ENCODE measurements at regions not wholly inside any gene's neighbourhood (a gene's known extent, or its start where the extent isn't known, plus 50 kb on each side); places are given as distances from the start of the nearest gene placed in this dataset.
"Not testable (repeated sequence)": the region's sequence is repeated elsewhere in the genome, so short reads cannot be mapped to it uniquely, and the experiment has no call there.

DNA sequence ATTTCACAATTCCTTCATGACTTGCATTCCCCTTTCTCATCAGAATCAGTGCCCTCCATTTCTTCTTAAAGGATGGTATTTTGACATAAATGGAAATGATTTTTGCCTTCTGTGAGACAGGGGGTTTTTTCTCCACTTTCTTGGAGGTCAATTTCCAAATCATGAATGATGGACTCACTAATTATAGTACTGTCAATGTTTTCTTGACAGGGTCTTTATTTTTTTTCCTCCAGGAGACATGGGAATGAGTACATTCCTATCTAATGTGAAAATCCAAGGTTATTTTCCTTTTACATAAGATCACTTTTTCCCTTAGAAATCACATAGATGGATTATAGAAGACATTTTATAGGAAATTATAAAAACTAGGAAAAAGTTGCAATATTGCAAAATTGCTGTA is 141.7 kb downstream of the SPATA31A6 start:
- not testable (repeated sequence) for H3K4me3 ChIP-seq (ENCODE audit: low read length); H3K36me3 ChIP-seq (ENCODE audit: control insufficient read depth, insufficient read depth, low read length); H3K4me1 ChIP-seq (ENCODE audit: control insufficient read depth, insufficient read depth, low read length); H3K27ac ChIP-seq (ENCODE audit: low read length); H3K9me3 ChIP-seq (ENCODE audit: control insufficient read depth, low read depth, low read length); DNase-seq; H3K27me3 ChIP-seq (ENCODE audit: control insufficient read depth, insufficient read depth, low read length)

DNA sequence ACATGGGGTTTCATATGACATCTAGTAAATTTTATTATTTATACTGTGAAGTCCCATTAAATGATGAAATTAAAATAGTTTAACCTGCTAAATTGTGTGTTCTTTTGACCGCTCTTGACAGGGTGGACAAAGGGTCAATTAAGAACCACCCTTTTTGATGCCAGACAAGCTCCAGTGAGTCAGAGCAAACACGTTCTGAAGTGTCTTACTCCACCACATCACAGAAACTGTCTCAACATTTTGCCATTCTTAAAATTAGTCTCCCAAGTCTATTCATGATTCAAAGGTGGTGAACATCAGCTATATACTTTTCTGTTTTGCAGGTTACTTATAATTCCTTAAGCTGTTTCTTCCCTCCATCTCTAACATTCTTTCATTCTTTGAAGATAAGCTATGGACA is 142.1 kb downstream of the SPATA31A6 start:
- DNase-seq; H3K9me3 ChIP-seq (ENCODE audit: control insufficient read depth, low read depth, low read length); H3K36me3 ChIP-seq (ENCODE audit: control insufficient read depth, insufficient read depth, low read length); H3K4me3 ChIP-seq (ENCODE audit: low read length); H3K27ac ChIP-seq (ENCODE audit: low read length); H3K4me1 ChIP-seq (ENCODE audit: control insufficient read depth, insufficient read depth, low read length); H3K27me3 ChIP-seq (ENCODE audit: control insufficient read depth, insufficient read depth, low read length): not testable (repeated sequence)
- no CpG with 5 or more reads among the region's 2 CpGs for WGBS (ENCODE audit: insufficient coverage, low lambda C conversion rate)

DNA sequence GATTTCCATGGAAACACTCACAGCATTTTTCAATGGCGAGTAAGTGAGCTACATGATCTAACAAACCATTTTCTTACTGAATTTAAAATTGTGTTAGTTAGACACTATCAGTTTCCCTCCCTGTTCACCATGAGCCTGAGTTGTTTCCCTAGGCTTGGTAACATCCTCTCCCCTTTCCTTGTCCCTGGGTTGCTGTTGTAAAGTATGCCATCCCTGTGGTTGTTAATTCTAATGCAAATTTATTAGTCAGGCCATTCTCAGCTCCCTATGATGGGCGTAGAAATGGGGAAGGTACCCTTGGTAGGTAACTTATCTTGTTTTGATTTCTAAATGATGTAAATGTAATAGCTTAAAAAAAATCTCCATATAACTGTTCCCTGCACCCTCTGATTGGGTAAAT is 143.0 kb downstream of the SPATA31A6 start:
- not testable (repeated sequence) for DNase-seq; H3K4me3 ChIP-seq (ENCODE audit: low read length); H3K27ac ChIP-seq (ENCODE audit: low read length); H3K9me3 ChIP-seq (ENCODE audit: control insufficient read depth, low read depth, low read length); H3K27me3 ChIP-seq (ENCODE audit: control insufficient read depth, insufficient read depth, low read length); H3K36me3 ChIP-seq (ENCODE audit: control insufficient read depth, insufficient read depth, low read length); H3K4me1 ChIP-seq (ENCODE audit: control insufficient read depth, insufficient read depth, low read length)
- WGBS (ENCODE audit: insufficient coverage, low lambda C conversion rate): 60% methylated on average over 1 of the region's 2 CpGs

DNA sequence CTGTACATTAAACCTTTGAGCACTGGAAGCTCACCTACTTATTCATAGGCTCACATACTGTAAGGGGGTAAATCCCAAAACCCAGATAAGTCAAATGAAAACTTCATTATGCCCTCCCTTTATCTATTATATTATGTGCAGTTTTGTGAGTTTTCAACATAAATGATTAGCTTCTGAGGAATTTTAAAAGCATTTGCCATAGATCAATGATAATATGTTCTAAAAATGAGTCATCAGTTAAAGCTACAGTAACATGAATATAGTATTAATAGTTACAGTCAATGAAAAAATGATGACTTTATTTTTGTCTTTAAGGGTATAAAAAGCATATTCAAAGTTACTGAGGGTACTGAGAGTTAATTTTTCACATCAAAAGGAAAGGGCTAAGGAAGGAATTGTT is 151.9 kb downstream of the SPATA31A6 start:
- H3K9me3 ChIP-seq (ENCODE audit: control insufficient read depth, low read depth, low read length); DNase-seq; H3K4me3 ChIP-seq (ENCODE audit: low read length); H3K27ac ChIP-seq (ENCODE audit: low read length); H3K4me1 ChIP-seq (ENCODE audit: control insufficient read depth, insufficient read depth, low read length); H3K27me3 ChIP-seq (ENCODE audit: control insufficient read depth, insufficient read depth, low read length); H3K36me3 ChIP-seq (ENCODE audit: control insufficient read depth, insufficient read depth, low read length): not testable (repeated sequence)

- not testable (repeated sequence) for DNase-seq; H3K36me3 ChIP-seq (ENCODE audit: control insufficient read depth, insufficient read depth, low read length); H3K4me1 ChIP-seq (ENCODE audit: control insufficient read depth, insufficient read depth, low read length); H3K27ac ChIP-seq (ENCODE audit: low read length); H3K27me3 ChIP-seq (ENCODE audit: control insufficient read depth, insufficient read depth, low read length); H3K4me3 ChIP-seq (ENCODE audit: low read length); H3K9me3 ChIP-seq (ENCODE audit: control insufficient read depth, low read depth, low read length)
- WGBS (ENCODE audit: insufficient coverage, low lambda C conversion rate): 94% methylated on average over 2 of the region's 7 CpGs
Measured at GRCh38 chr9:42335984-42336657, 152.7 kb downstream of the SPATA31A6 start.

GRCh38 chr9:42338275-42338674 is 154.8 kb downstream of the SPATA31A6 start:
- H3K36me3 ChIP-seq (ENCODE audit: control insufficient read depth, insufficient read depth, low read length); H3K9me3 ChIP-seq (ENCODE audit: control insufficient read depth, low read depth, low read length); H3K4me1 ChIP-seq (ENCODE audit: control insufficient read depth, insufficient read depth, low read length); DNase-seq; H3K4me3 ChIP-seq (ENCODE audit: low read length); H3K27me3 ChIP-seq (ENCODE audit: control insufficient read depth, insufficient read depth, low read length); H3K27ac ChIP-seq (ENCODE audit: low read length): not testable (repeated sequence)
- WGBS (ENCODE audit: insufficient coverage, low lambda C conversion rate): 91% methylated on average over 1 of the region's 4 CpGs

GRCh38 chr9:42339671-42340434 is 156.4 kb downstream of the SPATA31A6 start:
- not testable (repeated sequence) for H3K36me3 ChIP-seq (ENCODE audit: control insufficient read depth, insufficient read depth, low read length); H3K4me3 ChIP-seq (ENCODE audit: low read length); H3K27me3 ChIP-seq (ENCODE audit: control insufficient read depth, insufficient read depth, low read length); H3K9me3 ChIP-seq (ENCODE audit: control insufficient read depth, low read depth, low read length); DNase-seq; H3K27ac ChIP-seq (ENCODE audit: low read length); H3K4me1 ChIP-seq (ENCODE audit: control insufficient read depth, insufficient read depth, low read length)
- 86% methylated on average over 1 of the region's 2 CpGs for WGBS (ENCODE audit: insufficient coverage, low lambda C conversion rate)

DNA sequence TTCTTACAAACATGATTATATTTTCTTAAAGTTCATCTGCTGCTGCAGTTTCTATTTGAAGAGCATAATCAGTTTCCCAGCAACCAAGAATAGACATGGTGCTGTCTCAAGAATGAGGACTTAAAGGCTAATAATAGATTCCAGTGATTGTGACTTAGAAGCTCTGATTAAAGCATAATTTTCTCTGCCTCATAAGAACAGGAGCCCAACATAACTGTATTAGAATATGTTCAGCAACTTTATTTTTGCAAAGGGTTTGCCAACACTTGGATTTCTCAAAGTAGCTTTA is 156.9 kb downstream of the SPATA31A6 start:
- not testable (repeated sequence) for H3K27ac ChIP-seq (ENCODE audit: low read length); H3K4me3 ChIP-seq (ENCODE audit: low read length); H3K36me3 ChIP-seq (ENCODE audit: control insufficient read depth, insufficient read depth, low read length); DNase-seq; H3K9me3 ChIP-seq (ENCODE audit: control insufficient read depth, low read depth, low read length); H3K27me3 ChIP-seq (ENCODE audit: control insufficient read depth, insufficient read depth, low read length); H3K4me1 ChIP-seq (ENCODE audit: control insufficient read depth, insufficient read depth, low read length)

DNA sequence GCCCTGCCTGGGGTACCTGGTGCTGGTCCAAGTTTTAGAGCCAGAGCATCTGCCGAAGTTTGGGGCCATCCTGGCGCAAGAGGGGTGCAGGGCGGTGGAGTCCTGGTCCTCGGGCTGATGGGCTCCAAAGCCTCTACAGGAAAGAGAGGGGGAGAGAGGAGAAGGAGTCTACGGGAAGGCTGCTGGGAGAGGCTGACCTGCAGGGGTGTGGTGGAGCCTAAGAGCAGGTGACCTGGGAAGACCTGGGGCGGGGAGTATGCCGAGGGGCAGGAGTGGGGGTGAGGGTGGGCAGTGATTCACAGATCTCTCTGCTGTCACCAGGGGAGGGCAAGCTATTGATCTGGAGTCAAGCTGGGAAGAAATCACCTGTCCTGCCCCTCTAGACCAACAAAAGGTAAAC is 158.4 kb downstream of the SPATA31A6 start:
- not testable (repeated sequence) for H3K4me3 ChIP-seq (ENCODE audit: low read length); H3K36me3 ChIP-seq (ENCODE audit: control insufficient read depth, insufficient read depth, low read length); DNase-seq; H3K27ac ChIP-seq (ENCODE audit: low read length); H3K4me1 ChIP-seq (ENCODE audit: control insufficient read depth, insufficient read depth, low read length); H3K9me3 ChIP-seq (ENCODE audit: control insufficient read depth, low read depth, low read length); H3K27me3 ChIP-seq (ENCODE audit: control insufficient read depth, insufficient read depth, low read length)
- WGBS (ENCODE audit: insufficient coverage, low lambda C conversion rate): no CpG with 5 or more reads among the region's 7 CpGs

GRCh38 chr9:42342297-42342696 is 158.8 kb downstream of the SPATA31A6 start:
- not testable (repeated sequence) for H3K4me3 ChIP-seq (ENCODE audit: low read length); H3K27me3 ChIP-seq (ENCODE audit: control insufficient read depth, insufficient read depth, low read length); H3K27ac ChIP-seq (ENCODE audit: low read length); H3K4me1 ChIP-seq (ENCODE audit: control insufficient read depth, insufficient read depth, low read length); DNase-seq; H3K9me3 ChIP-seq (ENCODE audit: control insufficient read depth, low read depth, low read length); H3K36me3 ChIP-seq (ENCODE audit: control insufficient read depth, insufficient read depth, low read length)
- WGBS (ENCODE audit: insufficient coverage, low lambda C conversion rate): no CpG with 5 or more reads among the region's 7 CpGs

DNA sequence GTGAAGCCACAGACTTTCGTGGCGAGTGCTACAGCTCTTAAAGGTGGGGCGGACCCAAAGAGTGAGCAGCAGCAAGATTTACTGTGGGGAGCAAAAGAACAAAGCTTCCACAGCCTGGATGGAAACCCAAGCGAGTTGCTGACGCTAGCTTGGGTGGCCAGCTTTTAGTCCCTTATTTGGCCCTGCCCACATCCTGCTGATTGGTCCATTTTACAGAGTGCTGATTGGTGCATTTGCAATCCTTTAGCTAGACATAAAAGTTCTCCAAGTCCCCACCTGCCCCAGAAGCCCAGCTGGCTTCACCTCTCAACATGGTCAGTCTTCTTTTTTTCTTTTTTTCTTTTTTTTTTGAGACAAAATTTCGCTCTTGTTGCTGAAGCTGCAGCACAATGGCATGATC is 161.0 kb downstream of the SPATA31A6 start:
- not testable (repeated sequence) for H3K27me3 ChIP-seq (ENCODE audit: control insufficient read depth, insufficient read depth, low read length); H3K27ac ChIP-seq (ENCODE audit: low read length); DNase-seq; H3K4me1 ChIP-seq (ENCODE audit: control insufficient read depth, insufficient read depth, low read length); H3K36me3 ChIP-seq (ENCODE audit: control insufficient read depth, insufficient read depth, low read length); H3K9me3 ChIP-seq (ENCODE audit: control insufficient read depth, low read depth, low read length); H3K4me3 ChIP-seq (ENCODE audit: low read length)
- no CpG with 5 or more reads among the region's 6 CpGs for WGBS (ENCODE audit: insufficient coverage, low lambda C conversion rate)

Measured in large intestine (tissue), 3 donors.